ENCODE measurements at regions not wholly inside any gene's neighbourhood (a gene's known extent, or its start where the extent isn't known, plus 50 kb on each side); places are given as distances from the start of the nearest gene placed in this dataset.
"Not testable (repeated sequence)": the region's sequence is repeated elsewhere in the genome, so short reads cannot be mapped to it uniquely, and the experiment has no call there.

- H3K4me3 ChIP-seq (replicated peaks in 1 of 2; ENCODE audit: low read depth in 2 of 2, low read length in 2 of 2); DNase-seq (ENCODE audit: low read depth in 2 of 2): not testable (repeated sequence)
Measured at GRCh38 chr19:21668072-21668773, 99.2 kb downstream of the ZNF100 start.

GRCh38 chr19:21655540-21656126 lies 111.7 kb downstream of the ZNF100 start:
- TF ChIP-seq CTCF (IDR thresholded peaks at IDR 0.05; ENCODE audit: low read depth, low read length) = no peak
- DNase-seq (ENCODE audit: low read depth in 2 of 2) = no peak
- no peak overlapping the region for H3K4me3 ChIP-seq (replicated peaks in 1 of 2; ENCODE audit: low read depth in 2 of 2, low read length in 2 of 2)

- not testable (repeated sequence) for DNase-seq (ENCODE audit: low read depth in 2 of 2); H3K4me3 ChIP-seq (replicated peaks in 1 of 2; ENCODE audit: low read depth in 2 of 2, low read length in 2 of 2)
Measured at GRCh38 chr19:21651478-21651877, 115.9 kb downstream of the ZNF100 start.

- no peak for TF ChIP-seq CTCF (IDR thresholded peaks at IDR 0.05; ENCODE audit: low read depth, low read length)
- DNase-seq (ENCODE audit: low read depth in 2 of 2) = no peak
- H3K4me3 ChIP-seq (replicated peaks in 1 of 2; ENCODE audit: low read depth in 2 of 2, low read length in 2 of 2) = no peak overlapping the region
Measured at GRCh38 chr19:21638776-21639175, 128.6 kb downstream of the ZNF100 start.

GRCh38 chr19:21626924-21627697 lies 121.7 kb downstream of the ZNF429 start:
- DNase-seq (ENCODE audit: low read depth in 2 of 2) = no peak
- no peak overlapping the region for H3K4me3 ChIP-seq (replicated peaks in 1 of 2; ENCODE audit: low read depth in 2 of 2, low read length in 2 of 2)
- no peak for TF ChIP-seq CTCF (IDR thresholded peaks at IDR 0.05; ENCODE audit: low read depth, low read length)

GRCh38 chr19:21626091-21626490 lies 120.7 kb downstream of the ZNF429 start:
- H3K4me3 ChIP-seq (replicated peaks in 1 of 2; ENCODE audit: low read depth in 2 of 2, low read length in 2 of 2) = no peak overlapping the region
- DNase-seq (ENCODE audit: low read depth in 2 of 2) = no peak
- TF ChIP-seq CTCF (IDR thresholded peaks at IDR 0.05; ENCODE audit: low read depth, low read length) = no peak

GRCh38 chr19:21622920-21623319 lies 117.5 kb downstream of the ZNF429 start:
- no peak overlapping the region for H3K4me3 ChIP-seq (replicated peaks in 1 of 2; ENCODE audit: low read depth in 2 of 2, low read length in 2 of 2)
- DNase-seq (ENCODE audit: low read depth in 2 of 2) = no peak
- TF ChIP-seq CTCF (IDR thresholded peaks at IDR 0.05; ENCODE audit: low read depth, low read length) = no peak
